Ascending aorta (tissue), 2 donors: ENCODE measurements at regions not wholly inside any gene's neighbourhood (a gene's known extent, or its start where the extent isn't known, plus 50 kb on each side); places are given as distances from the start of the nearest gene placed in this dataset.
A peak's percentile ranks its signal among the peaks of the same experiment; 100 is the strongest.

Experiments used
- DNase-seq, 2 donors: peaks; one replicate each; pipeline ENCODE4 v3.0.0-alpha.2; 2019; ENCODE audit warnings: low spot score in 2 of 2
- H3K27ac ChIP-seq, 2 donors: fragments of 200-600 bp; sonication (generic); one replicate each; pipeline ENCODE4 v1.5.1; 2016 to 2017; ENCODE audit warnings: mild to moderate bottlenecking in 1 of 2
- H3K27me3 ChIP-seq: fragments of 200-600 bp; sonication (generic); one replicate; pipeline ENCODE4 v1.5.1; 2017
- H3K36me3 ChIP-seq, 2 donors: fragments of 200-600 bp; sonication (generic); one replicate each; pipeline ENCODE4 v1.5.1; 2016
- H3K4me1 ChIP-seq, 2 donors: fragments of 200-600 bp; sonication (generic); one replicate each; pipeline ENCODE4 v1.5.1; 2016 to 2017; ENCODE audit warnings: mild to moderate bottlenecking in 1 of 2
- H3K4me3 ChIP-seq, 2 donors: fragments of 200-600 bp; sonication (generic); one replicate each; pipeline ENCODE4 v1.5.1; 2016 to 2017; ENCODE audit warnings: mild to moderate bottlenecking in 1 of 2
- H3K9me3 ChIP-seq, 2 donors: fragments of 200-600 bp; sonication (generic); one replicate each; pipeline ENCODE4 v1.5.1; 2016
- intact Hi-C: fragments of 100-400 bp; cut with DNase I; formaldehyde crosslinking; loops from one replicate; pipeline ENCODE4 v1.15.1; 2023
- TF ChIP-seq, protein P1 (sequence below), 3 experiments: fragments of 200-600 bp in 2 of 3; fragments of 450-650 bp in 1 of 3; sonication (generic) in 2 of 3; IDR thresholded peaks; one replicate each; pipeline ENCODE4 v1.5.1; 2016 to 2019; ENCODE audit warnings: antibody characterized with exemption in 3 of 3, mild to moderate bottlenecking in 1 of 3, moderate library complexity in 1 of 3

DNA sequence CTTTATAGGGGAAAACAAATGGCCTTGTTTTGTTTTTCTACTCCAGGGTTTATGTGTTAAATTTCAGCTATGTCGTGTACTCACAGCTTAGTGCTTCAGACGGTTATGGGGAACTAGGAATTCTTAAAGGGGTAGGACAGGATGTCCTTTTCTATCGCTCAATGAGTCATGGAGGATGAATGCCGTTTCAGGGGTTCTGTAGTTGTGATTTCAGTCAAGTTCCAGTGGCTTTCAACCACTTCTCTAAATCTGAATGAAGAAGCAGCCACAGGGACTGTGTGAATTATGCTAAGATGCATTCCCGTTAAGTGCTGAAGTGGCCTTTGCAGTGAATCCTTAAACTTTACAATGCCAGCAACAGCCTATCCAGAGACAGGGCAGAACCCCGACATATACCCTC, 1231.7 kb upstream of the ZEB2 start:
- Histone ChIP-seq H3K27ac (peak overlapping the region; percentile 51 to 62), H3K4me1 (peaks cover 3 to 21% of the 10 kb centered on the region in 2 donors), H3K4me3 (peak overlapping the region in 1 of 2 donors; percentile 26), H3K9me3 (no peaks in the 10 kb centered on the region), H3K36me3 (no peaks in the 10 kb centered on the region), H3K27me3 (no peaks in the 10 kb centered on the region)
- intact Hi-C loops, result loop anchor here (5.0 to 10.0 kb wide), 4 partner anchors 737 to 1419 kb away; partner anchors contain the start of gene ZEB2
- TF ChIP-seq, protein P1, sequence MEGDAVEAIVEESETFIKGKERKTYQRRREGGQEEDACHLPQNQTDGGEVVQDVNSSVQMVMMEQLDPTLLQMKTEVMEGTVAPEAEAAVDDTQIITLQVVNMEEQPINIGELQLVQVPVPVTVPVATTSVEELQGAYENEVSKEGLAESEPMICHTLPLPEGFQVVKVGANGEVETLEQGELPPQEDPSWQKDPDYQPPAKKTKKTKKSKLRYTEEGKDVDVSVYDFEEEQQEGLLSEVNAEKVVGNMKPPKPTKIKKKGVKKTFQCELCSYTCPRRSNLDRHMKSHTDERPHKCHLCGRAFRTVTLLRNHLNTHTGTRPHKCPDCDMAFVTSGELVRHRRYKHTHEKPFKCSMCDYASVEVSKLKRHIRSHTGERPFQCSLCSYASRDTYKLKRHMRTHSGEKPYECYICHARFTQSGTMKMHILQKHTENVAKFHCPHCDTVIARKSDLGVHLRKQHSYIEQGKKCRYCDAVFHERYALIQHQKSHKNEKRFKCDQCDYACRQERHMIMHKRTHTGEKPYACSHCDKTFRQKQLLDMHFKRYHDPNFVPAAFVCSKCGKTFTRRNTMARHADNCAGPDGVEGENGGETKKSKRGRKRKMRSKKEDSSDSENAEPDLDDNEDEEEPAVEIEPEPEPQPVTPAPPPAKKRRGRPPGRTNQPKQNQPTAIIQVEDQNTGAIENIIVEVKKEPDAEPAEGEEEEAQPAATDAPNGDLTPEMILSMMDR (IDR thresholded peaks at IDR 0.05), result no peak
- no peak for DNase-seq

DNA sequence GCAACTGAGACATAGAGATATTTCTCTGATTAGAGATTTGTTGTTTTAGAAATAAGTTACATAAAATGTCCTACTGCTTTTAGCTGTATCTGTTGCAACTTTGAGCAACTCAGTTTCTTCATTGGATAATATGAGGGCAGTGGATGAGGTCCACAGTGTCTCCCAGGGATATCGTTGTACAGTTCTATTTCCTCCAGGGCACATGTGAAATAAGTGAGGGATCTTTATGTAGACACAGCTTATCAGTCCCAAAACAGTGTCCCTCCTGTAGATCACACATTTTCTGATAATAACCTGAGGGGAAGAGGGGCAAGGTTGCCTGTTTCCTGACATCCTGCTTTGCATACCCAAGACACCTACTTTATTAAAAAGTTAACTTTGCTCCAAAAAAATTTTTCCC, 1231.2 kb upstream of the ZEB2 start:
- H3K27me3 ChIP-seq, result no peaks in the 10 kb centered on the region
- intact Hi-C loops, result loop anchor here (5.0 to 10.0 kb wide), 4 partner anchors 736 to 1419 kb away; partner anchors contain the start of gene ZEB2
- TF ChIP-seq, protein P1 (IDR thresholded peaks at IDR 0.05), result no peak

DNA sequence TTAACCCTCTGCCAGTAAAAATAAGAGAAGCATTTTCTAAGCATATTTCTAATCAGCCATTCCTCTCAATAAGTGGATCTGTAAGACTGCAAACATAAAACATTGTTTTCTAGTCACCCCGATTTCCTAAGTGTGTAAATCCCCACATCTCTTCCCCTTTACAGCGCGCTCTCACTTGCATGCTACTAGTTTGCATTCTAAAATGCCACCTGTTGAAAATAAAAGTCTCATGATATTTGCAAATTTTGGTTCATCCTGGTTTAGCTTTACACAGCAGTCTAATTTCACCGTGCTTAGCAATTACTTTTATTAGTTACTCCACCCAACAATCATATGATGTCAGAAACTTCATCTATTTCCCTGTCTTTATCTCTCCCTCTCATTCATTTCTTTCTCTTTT, 1230.7 kb upstream of the ZEB2 start:
- H3K27me3 ChIP-seq, result no peaks in the 10 kb centered on the region
- TF ChIP-seq, protein P1 (IDR thresholded peaks at IDR 0.05), result no peak
- H3K4me3 ChIP-seq, result no peak overlapping the region
- peaks cover 3 to 21% of the 10 kb centered on the region in 2 donors for H3K4me1 ChIP-seq
- H3K36me3 ChIP-seq, result no peaks in the 10 kb centered on the region
- H3K9me3 ChIP-seq, result no peaks in the 10 kb centered on the region
- intact Hi-C loops, result loop anchor here (5.0 to 10.0 kb wide), 4 partner anchors 736 to 1418 kb away; partner anchors contain the start of gene ZEB2
- H3K27ac ChIP-seq, result peak overlapping the region in 1 of 2 donors; percentile 62
- DNase-seq, result no peak

More for the DNA sequence above, 1231.2 kb upstream of the ZEB2 start:
- no peak for DNase-seq
- Histone ChIP-seq H3K27ac (peak overlapping the region; percentile 51 to 62), H3K9me3 (no peaks in the 10 kb centered on the region), H3K4me1 (peaks cover 3 to 21% of the 10 kb centered on the region in 2 donors), H3K4me3 (no peak overlapping the region), H3K36me3 (no peaks in the 10 kb centered on the region)

DNA sequence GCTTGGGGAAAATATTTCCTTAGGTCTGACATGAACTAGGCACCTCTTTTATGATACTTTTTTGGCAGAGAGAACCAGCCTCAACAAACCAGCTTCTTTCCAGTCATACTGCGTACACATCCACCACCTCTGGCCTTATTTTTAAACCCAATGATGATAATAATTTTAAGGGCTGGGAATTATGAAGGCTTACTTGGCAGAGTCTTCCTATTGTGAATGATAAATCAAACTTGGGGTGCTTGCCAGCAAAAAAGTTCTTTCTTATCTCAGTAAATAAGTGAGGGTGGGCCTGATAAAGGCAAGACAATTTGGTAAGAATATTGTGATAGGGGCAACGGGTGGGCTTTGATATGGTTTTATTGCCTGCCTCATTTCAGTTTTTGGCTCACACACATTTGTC, 1230.2 kb upstream of the ZEB2 start:
- TF ChIP-seq, protein P1 (IDR thresholded peaks at IDR 0.05), result no peak
- Histone ChIP-seq H3K4me1 (peaks cover 3 to 21% of the 10 kb centered on the region in 2 donors), H3K4me3 (no peak overlapping the region), H3K27ac (no peak overlapping the region), H3K9me3 (no peaks in the 10 kb centered on the region), H3K27me3 (no peaks in the 10 kb centered on the region), H3K36me3 (no peaks in the 10 kb centered on the region)
- intact Hi-C loops, result loop anchor here (5.0 to 10.0 kb wide), 4 partner anchors 735 to 1418 kb away; partner anchors contain the start of gene ZEB2
- DNase-seq, result no peak

DNA sequence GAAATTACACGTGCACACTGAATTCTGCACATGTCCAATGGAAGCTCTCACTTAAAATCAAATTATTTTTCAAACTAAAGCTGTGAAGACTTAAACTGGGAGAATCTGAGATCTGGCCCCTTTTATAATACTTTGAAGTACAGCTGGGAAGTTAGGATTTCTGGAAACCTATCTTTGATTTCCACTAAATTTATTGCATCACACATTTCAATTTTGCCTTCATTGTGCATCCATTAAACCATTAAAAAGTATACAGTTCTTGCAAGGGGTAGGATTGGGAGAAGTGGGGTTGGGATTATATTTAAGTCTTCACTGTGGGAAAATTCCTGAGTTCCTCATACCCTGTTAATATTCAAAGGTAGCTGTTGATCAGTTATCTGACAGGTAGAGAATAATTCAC, 1229.6 kb upstream of the ZEB2 start:
- Histone ChIP-seq H3K27me3 (no peaks in the 10 kb centered on the region), H3K4me3 (no peak overlapping the region), H3K4me1 (peaks cover 3 to 21% of the 10 kb centered on the region in 2 donors), H3K9me3 (no peaks in the 10 kb centered on the region), H3K27ac (no peak overlapping the region), H3K36me3 (no peaks in the 10 kb centered on the region)
- DNase-seq, result no peak
- TF ChIP-seq, protein P1 (IDR thresholded peaks at IDR 0.05), result no peak
- intact Hi-C loops, result no loop called here

DNA sequence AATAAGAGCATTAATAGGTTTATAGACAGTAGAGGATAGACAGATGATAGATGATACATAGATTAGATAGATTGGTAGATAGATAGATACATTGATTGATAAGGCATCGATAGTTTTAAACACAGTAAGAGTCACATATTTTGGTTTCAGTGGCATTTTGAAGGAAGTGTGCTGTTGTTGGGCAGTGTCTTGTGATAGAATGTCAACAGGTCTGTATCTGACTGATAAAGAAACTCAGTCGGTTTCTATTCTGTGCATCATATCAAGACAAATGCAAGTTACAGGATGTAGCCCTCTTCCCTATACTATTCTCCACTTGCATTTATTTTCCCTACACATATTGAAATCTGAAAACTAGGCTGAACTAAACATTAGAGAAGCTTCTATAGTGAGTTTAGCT, 1229.0 kb upstream of the ZEB2 start:
- DNase-seq, result no peak
- Histone ChIP-seq H3K9me3 (no peaks in the 10 kb centered on the region), H3K27ac (no peak overlapping the region), H3K4me1 (peaks cover 3 to 21% of the 10 kb centered on the region in 2 donors), H3K27me3 (no peaks in the 10 kb centered on the region), H3K36me3 (no peaks in the 10 kb centered on the region), H3K4me3 (no peak overlapping the region)
- TF ChIP-seq, protein P1 (IDR thresholded peaks at IDR 0.05), result no peak
- intact Hi-C loops, result no loop called here
